Prostate gland (tissue), 2 donors: ENCODE measurements at regions not wholly inside any gene's neighbourhood (a gene's known extent, or its start where the extent isn't known, plus 50 kb on each side); places are given as distances from the start of the nearest gene placed in this dataset.

Source experiments
- POLR2A ChIP-seq: fragments of 450-650 bp; IDR thresholded peaks from one replicate; pipeline ENCODE4 v1.6.1; 2016; ENCODE audit warnings: antibody characterized with exemption, mild to moderate bottlenecking
- POLR2AphosphoS5 ChIP-seq: sonication (generic); formaldehyde crosslinking; IDR thresholded peaks from one replicate; pipeline ENCODE4 v1.6.1; 2017; ENCODE audit warnings: antibody characterized with exemption
- TF ChIP-seq, protein P1 (sequence below), 4 experiments: fragments of 200-600 bp in 2 of 4; fragments of 450-650 bp in 2 of 4; sonication (generic) in 2 of 4; IDR thresholded peaks; 1 replicate in 3 of 4; 2 replicates in 1 of 4; pipeline ENCODE4 v1.5.1; 2016 to 2019; ENCODE audit warnings: antibody characterized with exemption in 4 of 4, mild to moderate bottlenecking in 2 of 4, moderate library complexity in 2 of 4

DNA sequence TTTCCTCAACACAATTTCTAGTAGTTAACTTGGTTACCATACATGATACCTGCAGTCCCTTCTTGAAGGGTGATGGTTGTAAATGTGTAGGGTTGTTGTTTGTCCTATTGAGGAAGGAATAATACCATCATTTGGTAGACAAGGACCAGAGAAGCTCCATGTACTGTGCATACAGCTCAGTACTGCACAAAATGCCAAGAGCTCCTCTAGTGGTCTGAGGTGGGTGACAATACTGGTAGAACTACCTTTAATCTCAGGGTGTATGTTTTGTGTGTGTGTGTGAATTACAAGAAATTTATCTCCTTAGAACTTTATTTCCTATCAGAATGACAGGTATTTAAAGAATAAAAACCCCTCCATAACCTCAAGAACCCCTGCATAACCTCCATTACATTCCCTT, 575.3 kb downstream of the TMTC2 start:
- TF ChIP-seq, protein P1, sequence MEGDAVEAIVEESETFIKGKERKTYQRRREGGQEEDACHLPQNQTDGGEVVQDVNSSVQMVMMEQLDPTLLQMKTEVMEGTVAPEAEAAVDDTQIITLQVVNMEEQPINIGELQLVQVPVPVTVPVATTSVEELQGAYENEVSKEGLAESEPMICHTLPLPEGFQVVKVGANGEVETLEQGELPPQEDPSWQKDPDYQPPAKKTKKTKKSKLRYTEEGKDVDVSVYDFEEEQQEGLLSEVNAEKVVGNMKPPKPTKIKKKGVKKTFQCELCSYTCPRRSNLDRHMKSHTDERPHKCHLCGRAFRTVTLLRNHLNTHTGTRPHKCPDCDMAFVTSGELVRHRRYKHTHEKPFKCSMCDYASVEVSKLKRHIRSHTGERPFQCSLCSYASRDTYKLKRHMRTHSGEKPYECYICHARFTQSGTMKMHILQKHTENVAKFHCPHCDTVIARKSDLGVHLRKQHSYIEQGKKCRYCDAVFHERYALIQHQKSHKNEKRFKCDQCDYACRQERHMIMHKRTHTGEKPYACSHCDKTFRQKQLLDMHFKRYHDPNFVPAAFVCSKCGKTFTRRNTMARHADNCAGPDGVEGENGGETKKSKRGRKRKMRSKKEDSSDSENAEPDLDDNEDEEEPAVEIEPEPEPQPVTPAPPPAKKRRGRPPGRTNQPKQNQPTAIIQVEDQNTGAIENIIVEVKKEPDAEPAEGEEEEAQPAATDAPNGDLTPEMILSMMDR (IDR thresholded peaks at IDR 0.05), result no peak
- TF ChIP-seq POLR2A (no peak), POLR2AphosphoS5 (no peak)
